GM12872 (cell line): ENCODE measurements at regions not wholly inside any gene's neighbourhood (a gene's known extent, or its start where the extent isn't known, plus 50 kb on each side); places are given as distances from the start of the nearest gene placed in this dataset.

Experiments used
- CTCF ChIP-seq: IDR thresholded peaks from 3 replicates; pipeline ENCODE4 v1.5.1; 2011; ENCODE audit warnings: low read depth, mild to moderate bottlenecking, low read length, moderate library complexity; ENCODE audit not compliant: insufficient read depth

DNA sequence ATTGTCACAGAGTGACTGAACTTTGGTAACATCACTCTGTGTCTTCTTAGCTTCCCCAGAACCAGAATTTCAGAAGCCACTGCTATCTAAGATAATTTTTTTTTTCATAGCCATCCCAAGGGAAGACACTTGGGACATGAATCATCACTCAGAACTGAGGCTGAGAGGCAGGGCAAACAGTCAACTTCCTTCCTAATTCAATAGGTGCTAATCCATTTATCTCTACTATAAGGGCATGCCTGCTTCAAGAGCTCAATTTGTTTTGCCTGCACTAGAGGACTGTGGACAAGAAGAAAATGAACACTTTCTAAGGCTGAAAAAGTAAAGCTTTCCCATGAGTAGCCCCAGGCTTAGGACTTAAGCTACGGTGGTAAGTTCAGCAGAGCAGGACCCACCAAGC lies 56.7 kb upstream of the MYRIP start:
- TF ChIP-seq CTCF, result no peak

GRCh38 chr3:39753391-39753790 lies 56.0 kb upstream of the MYRIP start:
- TF ChIP-seq CTCF, result no peak

DNA sequence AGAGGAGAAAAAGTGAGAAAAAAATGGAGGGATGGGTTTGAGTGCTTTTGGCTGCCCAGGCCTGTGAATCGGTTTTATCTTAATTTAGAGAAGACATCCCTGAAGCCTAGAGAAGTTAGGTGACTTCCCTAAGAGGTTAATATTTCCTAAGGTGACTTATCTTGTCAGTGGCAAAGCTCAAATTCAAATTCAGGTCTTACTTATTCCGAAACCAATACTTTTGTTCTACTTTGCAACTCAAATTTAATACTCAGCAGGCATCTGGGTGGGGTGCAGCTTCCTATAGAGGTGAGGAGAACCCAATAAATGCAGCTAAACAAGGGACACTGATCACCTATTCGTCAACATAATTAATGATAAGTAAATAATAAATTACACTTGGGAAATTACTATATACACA lies 54.9 kb upstream of the MYRIP start:
- TF ChIP-seq CTCF, result no peak

DNA sequence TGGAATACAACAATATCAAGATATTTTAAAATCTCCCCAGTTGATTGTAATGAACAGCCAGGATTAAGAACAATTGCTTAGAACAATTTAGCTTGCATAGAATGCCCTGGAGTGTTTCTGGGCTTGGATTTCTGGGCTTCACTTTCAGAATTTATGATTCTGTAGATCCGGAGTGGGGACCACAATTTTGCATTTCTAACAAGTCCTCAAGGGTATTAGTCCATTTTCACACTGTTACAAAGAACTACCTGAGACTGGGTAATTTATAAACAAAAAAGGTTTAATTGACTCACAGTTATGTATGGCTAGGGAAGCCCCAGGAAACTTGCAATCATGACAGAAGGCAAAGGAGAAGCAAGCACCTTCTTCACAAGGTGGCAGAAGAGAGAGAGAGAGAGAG lies 54.3 kb upstream of the MYRIP start:
- 0 out of 3 replicates have a peak, but pooled peaks have one; percentile 15 for TF ChIP-seq CTCF

GRCh38 chr3:39757307-39757706 lies 52.1 kb upstream of the MYRIP start:
- no peak for TF ChIP-seq CTCF
